GM12878 (cell line): ENCODE measurements at regions not wholly inside any gene's neighbourhood (a gene's known extent, or its start where the extent isn't known, plus 50 kb on each side); places are given as distances from the start of the nearest gene placed in this dataset.

ENCODE experiments used
- ATAC-seq: fragments of 200-7000 bp; cut with Tn5 transposase; 3 replicates; pipeline ENCODE4 v1.9.1; 2020; ENCODE audit warnings: mild to moderate bottlenecking, moderate library complexity
- BruUV-seq: library from RNA; stranded (reverse); fragments of 400-500 nt; replicated peaks from 2 replicates; lab custom pipeline; 2021; lab: Mats Ljungman, UMichigan
- CTCF ChIA-PET: fragments of 300-600 bp; sonication (Branson Sonifier 250); formaldehyde crosslinking; extraction: SDS; loops from one replicate; lab custom pipeline; 2021; ENCODE audit warnings: inconsistent platforms; lab: Yijun Ruan, JAX
- POLR2A ChIA-PET: fragments of 350-600 bp; formaldehyde crosslinking; extraction: SDS; loops from one replicate; lab custom pipeline; 2021; ENCODE audit warnings: inconsistent platforms; lab: Charles Lee
- RAD21 ChIA-PET: fragments of 300-600 bp; sonication (Branson Sonifier 250); formaldehyde crosslinking; loops from one replicate; lab custom pipeline; 2023; ENCODE audit warnings: antibody characterized with exemption; ENCODE audit not compliant: unreplicated experiment; lab: Charles Lee
- SMC1A ChIA-PET: fragments of 300-600 bp; sonication (Branson Sonifier 250); formaldehyde crosslinking; loops from one replicate; lab custom pipeline; 2023; ENCODE audit not compliant: unreplicated experiment, uncharacterized antibody; lab: Charles Lee
- DNase-seq: peaks from one replicate; pipeline ENCODE4 v3.0.0-alpha.2; 2011; ENCODE audit warnings: low read depth, low spot score
- FAIRE-seq: peaks from 3 replicates; lab custom pipeline; 2011; peaks lifted over from hg19 to GRCh38; lab: Jason Lieb, UNC
- H2AFZ ChIP-seq: 2 replicates; pipeline ENCODE4 v1.6.0; 2011; ENCODE audit warnings: low read depth, low read length, control low read depth; ENCODE audit not compliant: control insufficient read depth
- H3K27ac ChIP-seq: 2 replicates; pipeline ENCODE4 v1.5.1; 2011; ENCODE audit warnings: control low read depth; ENCODE audit not compliant: control insufficient read depth, insufficient read depth
- H3K27me3 ChIP-seq, 2 experiments: replicated peaks in 1 of 2; 2 replicates each; pipeline versions ENCODE4 v1.6.0 to v1.6.1; 2011; ENCODE audit warnings: low read length in 1 of 2; ENCODE audit not compliant: control insufficient read depth in 2 of 2, insufficient read depth in 2 of 2
- H3K36me3 ChIP-seq, 2 experiments: 2 replicates each; pipeline ENCODE4 v1.5.1; 2011; ENCODE audit warnings: low read length in 1 of 2; ENCODE audit not compliant: control insufficient read depth in 2 of 2, insufficient read depth in 2 of 2
- H3K4me1 ChIP-seq: 2 replicates; pipeline ENCODE4 v1.6.1; 2011; ENCODE audit warnings: mild to moderate bottlenecking, low read length, moderate library complexity, mixed read lengths; ENCODE audit not compliant: control insufficient read depth, insufficient read depth
- H3K4me2 ChIP-seq: 2 replicates; pipeline ENCODE4 v1.6.0; 2011; ENCODE audit warnings: control low read depth; ENCODE audit not compliant: control insufficient read depth, insufficient read depth
- H3K4me3 ChIP-seq: fragments of 200-600 bp; sonication (generic); 2 replicates; pipeline ENCODE4 v1.5.1; 2016
- H3K79me2 ChIP-seq: 2 replicates; pipeline ENCODE4 v1.6.0; 2011; ENCODE audit warnings: low read length; ENCODE audit not compliant: control insufficient read depth, insufficient read depth
- H3K9ac ChIP-seq: 2 replicates; pipeline ENCODE4 v1.8.0; 2011; ENCODE audit warnings: low read length, control low read depth, mixed read lengths; ENCODE audit not compliant: control insufficient read depth, insufficient read depth
- H3K9me3 ChIP-seq: replicated peaks from 3 replicates; pipeline ENCODE4 v1.5.1; 2011; ENCODE audit warnings: mild to moderate bottlenecking, low read length; ENCODE audit not compliant: control insufficient read depth, insufficient read depth
- H4K20me1 ChIP-seq: 2 replicates; pipeline ENCODE4 v1.6.0; 2011; ENCODE audit not compliant: control insufficient read depth, insufficient read depth
- ATF2 ChIP-seq: IDR thresholded peaks from 2 replicates; pipeline ENCODE4 v1.6.1; 2012; ENCODE audit warnings: low read length, inconsistent platforms
- BMI1 ChIP-seq: fragments of 450-650 bp; IDR thresholded peaks from 2 replicates; pipeline ENCODE4 v1.6.1; 2016; ENCODE audit warnings: mild to moderate bottlenecking, moderate library complexity, borderline replicate concordance
- CREB1 ChIP-seq: IDR thresholded peaks from 2 replicates; pipeline ENCODE4 v1.6.1; 2012; ENCODE audit warnings: low read depth, mild to moderate bottlenecking, inconsistent platforms
- E2F8 ChIP-seq: fragments of 450-650 bp; IDR thresholded peaks from 2 replicates; pipeline ENCODE4 v1.6.1; 2018; ENCODE audit warnings: mild to moderate bottlenecking, low read depth, moderate library complexity; ENCODE audit not compliant: partially characterized antibody
- GABPA ChIP-seq: IDR thresholded peaks from 2 replicates; pipeline ENCODE4 v1.6.1; 2014; ENCODE audit warnings: antibody characterized with exemption, low read depth, mild to moderate bottlenecking, inconsistent platforms
- HDAC6 ChIP-seq: fragments of 200-600 bp; sonication (generic); IDR thresholded peaks from one replicate; pipeline ENCODE4 v1.8.0; 2017; ENCODE audit warnings: antibody characterized with exemption; ENCODE audit not compliant: unreplicated experiment
- IRF5 ChIP-seq: fragments of 450-650 bp; IDR thresholded peaks from 2 replicates; pipeline ENCODE4 v1.6.1; 2017; ENCODE audit warnings: borderline replicate concordance
- KDM1A ChIP-seq: fragments of 200-600 bp; sonication (generic); IDR thresholded peaks from 2 replicates; pipeline ENCODE4 v1.6.1; 2016; ENCODE audit warnings: borderline replicate concordance
- MEF2B ChIP-seq: fragments of 450-650 bp; IDR thresholded peaks from 2 replicates; pipeline ENCODE4 v1.6.1; 2018; ENCODE audit warnings: mild to moderate bottlenecking, moderate library complexity; ENCODE audit not compliant: partially characterized antibody, poor library complexity, severe bottlenecking
- NFXL1 ChIP-seq: fragments of 450-650 bp; IDR thresholded peaks from 2 replicates; pipeline ENCODE4 v1.6.1; 2017; ENCODE audit warnings: antibody characterized with exemption, mild to moderate bottlenecking, borderline replicate concordance
- NFYA ChIP-seq: IDR thresholded peaks from 2 replicates; pipeline ENCODE4 v1.6.1; 2011; ENCODE audit warnings: low read depth, mild to moderate bottlenecking, low read length, improper control_type of control experiment, borderline replicate concordance
- USF2 ChIP-seq: IDR thresholded peaks from 2 replicates; pipeline ENCODE4 v1.6.1; 2011; ENCODE audit warnings: low read depth, low read length, improper control_type of control experiment, borderline replicate concordance
- ZBTB11 ChIP-seq: fragments of 450-650 bp; formaldehyde crosslinking; IDR thresholded peaks from 2 replicates; pipeline ENCODE4 v1.5.0; 2022; ENCODE audit warnings: mild to moderate bottlenecking, missing genetic modification characterization
- ZNF622 ChIP-seq: fragments of 450-650 bp; IDR thresholded peaks from 2 replicates; pipeline ENCODE4 v1.6.1; 2017; ENCODE audit warnings: mild to moderate bottlenecking, inconsistent platforms
- WGBS: methylation state at CpG from one replicate; pipeline ENCODE4 v1.1.6; 2016; ENCODE audit warnings: low lambda C conversion rate; ENCODE audit not compliant: insufficient replicate concordance, insufficient coverage; ENCODE audit errors: missing lambda C conversion rate; 5-methylcytosine and 5-hydroxymethylcytosine counted together
- in situ Hi-C: fragments of 300-500 bp; cut with MboI; formaldehyde crosslinking; loops from 9 replicates; pipeline ENCODE4 v1.14.3; 2018; ENCODE audit warnings: mixed read lengths
- intact Hi-C: fragments of 100-400 bp; cut with micrococcal nuclease; formaldehyde crosslinking; loops from one replicate; pipeline ENCODE4 v1.14.2; 2022; ENCODE audit not compliant: unreplicated experiment

GRCh38 chr6:131394768-131395432, 178.1 kb upstream of the ARG1 start:
- no peak overlapping the region for H3K9ac ChIP-seq
- POLR2A ChIA-PET: no interaction called here
- RAD21 ChIA-PET: no interaction called here

More at GRCh38 chr6:131394768-131395432, 178.1 kb upstream of the ARG1 start:
- Histone ChIP-seq H4K20me1 (no peaks in the 10 kb centered on the region), H3K9me3 (no peaks in the 10 kb centered on the region), H3K4me1 (no peaks in the 10 kb centered on the region), H2AFZ (no peak overlapping the region), H3K27ac (no peak overlapping the region), H3K36me3 (no peaks in the 10 kb centered on the region), H3K4me2 (no peak overlapping the region), H3K79me2 (no peaks in the 10 kb centered on the region), H3K27me3 (no peaks in the 10 kb centered on the region), H3K4me3 (no peak overlapping the region)
- DNase-seq (no peak), FAIRE-seq (no peak), ATAC-seq (no peak)
- ChIA-PET CTCF (interaction anchor here (1.0 kb wide), 1 partner anchor 19 kb away, joined by 4 read pairs; no protein-coding TSS in a partner anchor), SMC1A (no interaction called here)
- 6% methylated on average over 1 of the region's 1 CpG for WGBS
- TF ChIP-seq GABPA (no peak), ZBTB11 (CRISPR knock-in tag) (no peak), USF2 (no peak), NFXL1 (no peak), MEF2B (no peak), NFYA (no peak), ATF2 (no peak), ZNF622 (no peak), BMI1 (no peak), IRF5 (no peak), HDAC6 (no peak), CREB1 (no peak), E2F8 (no peak), KDM1A (no peak)
- intact Hi-C loops: no loop called here
- in situ Hi-C loops: no loop called here
- no TSS peak for BruUV-seq
